Cardiac fibroblast (primary cell): ENCODE measurements at regions not wholly inside any gene's neighbourhood (a gene's known extent, or its start where the extent isn't known, plus 50 kb on each side); places are given as distances from the start of the nearest gene placed in this dataset.

Source experiments
- DNase-seq, 2 donors: peaks; one replicate each; pipeline versions ENCODE4 v3.0.0 to v3.0.0-alpha.2; 2010; ENCODE audit warnings: low read depth in 2 of 2
- H3K4me3 ChIP-seq, 2 donors: replicated peaks in 1 of 2; 1 replicate in 1 of 2; 2 replicates in 1 of 2; pipeline ENCODE4 v1.5.1; 2011; ENCODE audit warnings: low read depth in 2 of 2, low read length in 2 of 2, mild to moderate bottlenecking in 2 of 2, moderate library complexity in 1 of 2
- TF ChIP-seq, protein P1 (sequence below): IDR thresholded peaks from one replicate; pipeline ENCODE4 v1.5.1; 2011; ENCODE audit warnings: low read depth, mild to moderate bottlenecking, low read length, inconsistent platforms

DNA sequence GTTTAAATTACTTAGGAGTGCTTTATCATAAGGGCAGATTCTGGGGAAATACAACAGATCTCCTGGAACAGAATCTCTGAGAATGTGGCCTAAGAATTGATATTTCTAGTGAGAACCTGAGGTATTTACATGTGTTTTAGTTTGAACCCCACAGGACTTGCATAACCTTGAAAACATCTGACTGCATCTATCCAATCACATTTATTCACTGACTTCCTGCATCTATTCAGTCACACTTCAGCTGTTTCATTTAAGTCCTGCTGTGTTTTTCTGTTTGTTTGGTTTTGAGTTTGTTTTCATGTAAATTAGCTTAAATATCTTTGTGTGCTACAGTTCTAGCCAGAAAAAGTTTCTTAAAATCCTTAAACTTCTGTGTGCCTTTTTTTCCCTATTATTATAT is 1260.7 kb downstream of the PLA2G4A start:
- DNase-seq: peak; percentile 7 to 8
- H3K4me3 ChIP-seq: no peak overlapping the region
- TF ChIP-seq, protein P1, sequence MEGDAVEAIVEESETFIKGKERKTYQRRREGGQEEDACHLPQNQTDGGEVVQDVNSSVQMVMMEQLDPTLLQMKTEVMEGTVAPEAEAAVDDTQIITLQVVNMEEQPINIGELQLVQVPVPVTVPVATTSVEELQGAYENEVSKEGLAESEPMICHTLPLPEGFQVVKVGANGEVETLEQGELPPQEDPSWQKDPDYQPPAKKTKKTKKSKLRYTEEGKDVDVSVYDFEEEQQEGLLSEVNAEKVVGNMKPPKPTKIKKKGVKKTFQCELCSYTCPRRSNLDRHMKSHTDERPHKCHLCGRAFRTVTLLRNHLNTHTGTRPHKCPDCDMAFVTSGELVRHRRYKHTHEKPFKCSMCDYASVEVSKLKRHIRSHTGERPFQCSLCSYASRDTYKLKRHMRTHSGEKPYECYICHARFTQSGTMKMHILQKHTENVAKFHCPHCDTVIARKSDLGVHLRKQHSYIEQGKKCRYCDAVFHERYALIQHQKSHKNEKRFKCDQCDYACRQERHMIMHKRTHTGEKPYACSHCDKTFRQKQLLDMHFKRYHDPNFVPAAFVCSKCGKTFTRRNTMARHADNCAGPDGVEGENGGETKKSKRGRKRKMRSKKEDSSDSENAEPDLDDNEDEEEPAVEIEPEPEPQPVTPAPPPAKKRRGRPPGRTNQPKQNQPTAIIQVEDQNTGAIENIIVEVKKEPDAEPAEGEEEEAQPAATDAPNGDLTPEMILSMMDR: no peak

DNA sequence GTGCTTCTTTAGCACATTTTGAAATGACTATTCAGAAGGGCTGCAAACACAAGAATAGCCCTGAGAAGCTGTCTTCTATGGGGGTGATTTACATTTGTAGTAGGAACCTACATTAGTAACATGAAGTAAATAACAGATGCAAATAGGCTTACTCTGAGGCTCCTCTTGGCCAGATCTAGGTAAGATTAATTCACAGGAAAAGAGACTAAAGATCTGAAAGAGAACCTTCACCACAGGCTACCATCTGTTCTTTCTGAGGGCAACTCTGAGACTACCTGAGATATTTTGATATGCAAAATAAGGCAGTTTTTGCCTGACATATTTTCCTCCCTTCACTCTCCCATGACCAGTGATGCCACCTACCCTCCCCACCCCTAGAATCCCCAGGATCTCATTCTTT is 1267.8 kb downstream of the PLA2G4A start:
- TF ChIP-seq, protein P1: no peak
- H3K4me3 ChIP-seq: no peak overlapping the region
- no peak for DNase-seq

DNA sequence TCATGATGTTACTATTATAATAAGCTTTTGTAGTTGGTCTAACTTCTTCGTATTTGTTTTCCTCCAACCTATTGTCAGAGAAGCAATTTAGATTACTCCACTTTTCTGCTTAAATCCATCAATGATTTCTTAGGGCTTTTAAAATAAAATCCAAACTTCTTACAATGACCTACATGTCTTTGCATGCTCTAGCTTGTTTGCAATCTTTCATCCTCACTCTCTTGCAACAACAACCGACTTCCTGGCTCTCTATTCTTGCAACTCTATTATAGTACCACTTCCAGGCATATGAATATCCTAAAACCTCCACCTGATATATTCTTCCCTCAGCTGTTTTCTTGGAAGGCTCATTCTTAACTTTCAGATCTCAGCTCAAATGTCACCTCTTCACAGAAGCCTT is 1288.7 kb downstream of the PLA2G4A start:
- TF ChIP-seq, protein P1: no peak
- H3K4me3 ChIP-seq: no peak overlapping the region
- DNase-seq: no peak

DNA sequence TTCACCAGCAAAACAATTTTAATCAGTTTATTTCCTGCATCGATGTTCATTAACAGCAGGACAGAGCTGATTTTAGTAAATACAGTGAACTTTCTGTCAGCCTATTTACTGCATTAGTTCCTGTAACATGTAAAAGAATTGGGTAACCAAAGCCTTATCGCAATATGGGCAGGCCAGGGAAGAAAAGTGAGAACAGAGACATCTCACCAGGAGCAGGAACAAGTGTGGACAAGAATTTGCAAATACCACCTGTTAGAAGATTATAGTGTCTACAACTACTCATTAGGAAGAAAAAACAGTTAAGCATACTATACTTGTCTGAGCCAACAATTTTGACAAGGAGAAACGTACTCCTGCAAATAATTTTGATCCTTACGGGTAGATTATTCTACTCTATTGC is 1293.9 kb downstream of the PLA2G4A start:
- DNase-seq: no peak
- no peak overlapping the region for H3K4me3 ChIP-seq
- TF ChIP-seq, protein P1: no peak

DNA sequence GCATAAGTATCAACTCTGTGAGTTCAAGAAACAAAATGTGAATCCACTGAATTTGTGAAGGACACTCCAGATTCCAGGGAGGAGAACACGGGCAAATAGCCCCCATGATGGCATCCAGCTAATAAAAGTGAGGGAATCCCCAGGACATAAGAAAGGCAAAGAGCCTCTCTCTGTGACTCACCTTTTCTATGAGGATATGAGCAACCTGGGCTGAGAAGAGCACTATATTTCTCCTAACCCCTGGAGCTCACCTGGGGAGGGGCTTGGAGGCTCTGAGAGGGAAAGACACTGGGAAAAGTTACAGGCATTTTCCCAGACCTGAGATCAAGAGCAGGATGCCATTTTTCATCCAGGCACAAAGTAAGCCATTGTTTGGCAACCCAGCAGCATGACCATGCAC is 1298.8 kb downstream of the PLA2G4A start:
- TF ChIP-seq, protein P1: no peak
- no peak overlapping the region for H3K4me3 ChIP-seq
- DNase-seq: no peak

DNA sequence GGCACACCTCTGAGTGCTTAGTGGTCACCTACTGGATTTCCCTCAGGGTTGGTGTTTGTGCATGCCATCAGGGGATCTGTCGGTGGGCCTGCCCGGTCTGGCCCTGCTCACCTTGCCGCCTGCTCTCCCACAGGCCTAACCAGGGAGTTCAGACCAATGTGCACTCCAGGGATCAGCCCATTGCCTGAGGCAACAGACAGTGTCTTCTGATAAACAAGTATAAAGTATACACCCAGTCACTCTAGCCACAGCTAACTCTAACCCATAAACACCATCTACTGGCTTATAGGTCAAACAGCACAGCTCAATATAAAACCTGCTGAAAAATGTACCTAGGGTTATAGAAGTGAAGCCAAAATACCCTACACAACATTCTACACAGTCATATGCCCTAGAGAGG is 1300.0 kb downstream of the PLA2G4A start:
- DNase-seq: peak; percentile 3 to 10
- no peak overlapping the region for H3K4me3 ChIP-seq
- TF ChIP-seq, protein P1: no peak
